Suprapubic skin (tissue), 4 donors: ENCODE measurements at regions not wholly inside any gene's neighbourhood (a gene's known extent, or its start where the extent isn't known, plus 50 kb on each side); places are given as distances from the start of the nearest gene placed in this dataset.
A peak's percentile ranks its signal among the peaks of the same experiment; 100 is the strongest.

ENCODE experiments used
- DNase-seq, 2 donors: peaks; one replicate each; pipeline ENCODE4 v3.0.0-alpha.2; 2019; ENCODE audit warnings: low spot score in 2 of 2
- H3K27ac ChIP-seq: fragments of 200-600 bp; sonication (generic); one replicate; pipeline ENCODE4 v1.5.1; 2019
- H3K27me3 ChIP-seq: fragments of 200-600 bp; sonication (generic); one replicate; pipeline ENCODE4 v1.5.1; 2019
- H3K36me3 ChIP-seq: fragments of 200-600 bp; sonication (generic); one replicate; pipeline ENCODE4 v1.5.1; 2019
- H3K4me1 ChIP-seq: fragments of 200-600 bp; sonication (generic); one replicate; pipeline ENCODE4 v1.5.1; 2019
- H3K4me3 ChIP-seq: fragments of 200-600 bp; sonication (generic); one replicate; pipeline ENCODE4 v1.5.1; 2019; ENCODE audit warnings: mild to moderate bottlenecking
- H3K9me3 ChIP-seq: fragments of 200-600 bp; sonication (generic); one replicate; pipeline ENCODE4 v1.5.1; 2019
- CTCF ChIP-seq, 2 donors: fragments of 200-600 bp in 1 of 2; fragments of 450-650 bp in 1 of 2; sonication (generic) in 1 of 2; IDR thresholded peaks; one replicate each; pipeline ENCODE4 v1.5.1; 2016 to 2019; ENCODE audit warnings: antibody characterized with exemption in 2 of 2, mild to moderate bottlenecking in 1 of 2, moderate library complexity in 1 of 2
- EP300 ChIP-seq: sonication (generic); formaldehyde crosslinking; IDR thresholded peaks from one replicate; pipeline ENCODE4 v1.6.1; 2017; ENCODE audit warnings: antibody characterized with exemption
- POLR2A ChIP-seq, 2 donors: fragments of 450-650 bp; IDR thresholded peaks; one replicate each; pipeline ENCODE4 v1.6.1; 2017; ENCODE audit warnings: antibody characterized with exemption in 2 of 2, mild to moderate bottlenecking in 2 of 2, moderate library complexity in 2 of 2
- POLR2AphosphoS5 ChIP-seq, 3 donors: sonication (generic); formaldehyde crosslinking; IDR thresholded peaks; one replicate each; pipeline ENCODE4 v1.6.1; 2017; ENCODE audit warnings: antibody characterized with exemption in 3 of 3
- WGBS: methylation state at CpG from one replicate; pipeline ENCODE4 v1.1.5; 2018; 5-methylcytosine and 5-hydroxymethylcytosine counted together

- no peak overlapping the region for H3K4me3 ChIP-seq
- H3K27ac ChIP-seq = peak overlapping the region; percentile 81
- H3K4me1 ChIP-seq = peaks cover 30% of the 10 kb centered on the region
- TF ChIP-seq EP300 (no peak), POLR2AphosphoS5 (IDR thresholded peaks at IDR 0.05) (no peak), CTCF (IDR thresholded peaks at IDR 0.05) (no peak), POLR2A (IDR thresholded peaks at IDR 0.05) (no peak)
- DNase-seq = no peak
- H3K27me3 ChIP-seq = no peaks in the 10 kb centered on the region
- no peaks in the 10 kb centered on the region for H3K9me3 ChIP-seq
- 40% methylated on average over 5 of the region's 5 CpGs for whole genome bisulfite sequencing
- no peaks in the 10 kb centered on the region for H3K36me3 ChIP-seq
These were observed 406.2 kb downstream of the KLF5 start for GRCh38 chr13:73464758-73465616.

GRCh38 chr13:73462241-73462640 lies 403.4 kb downstream of the KLF5 start:
- Histone ChIP-seq H3K27ac (no peak overlapping the region), H3K4me3 (no peak overlapping the region), H3K27me3 (no peaks in the 10 kb centered on the region), H3K4me1 (peaks cover 27% of the 10 kb centered on the region), H3K36me3 (no peaks in the 10 kb centered on the region), H3K9me3 (no peaks in the 10 kb centered on the region)
- 79% methylated on average over 4 of the region's 4 CpGs for whole genome bisulfite sequencing
- TF ChIP-seq POLR2A (IDR thresholded peaks at IDR 0.05) (no peak), CTCF (IDR thresholded peaks at IDR 0.05) (no peak), POLR2AphosphoS5 (IDR thresholded peaks at IDR 0.05) (no peak), EP300 (no peak)
- DNase-seq = no peak

- WGBS = 78% methylated on average over 10 of the region's 10 CpGs
- Histone ChIP-seq H3K36me3 (no peaks in the 10 kb centered on the region), H3K27me3 (no peaks in the 10 kb centered on the region), H3K4me1 (peaks cover 4% of the 10 kb centered on the region), H3K9me3 (no peaks in the 10 kb centered on the region), H3K27ac (no peak overlapping the region), H3K4me3 (no peak overlapping the region)
- DNase-seq = no peak
- TF ChIP-seq CTCF (IDR thresholded peaks at IDR 0.05) (no peak), EP300 (no peak), POLR2AphosphoS5 (IDR thresholded peaks at IDR 0.05) (no peak), POLR2A (IDR thresholded peaks at IDR 0.05) (no peak)
These were observed 392.6 kb downstream of the KLF5 start for GRCh38 chr13:73451221-73452029.

GRCh38 chr13:73450583-73450982 lies 391.8 kb downstream of the KLF5 start:
- TF ChIP-seq EP300 = no peak
- no peak for TF ChIP-seq POLR2AphosphoS5 (IDR thresholded peaks at IDR 0.05)
- TF ChIP-seq POLR2A (IDR thresholded peaks at IDR 0.05) = no peak
- TF ChIP-seq CTCF (IDR thresholded peaks at IDR 0.05) = no peak

GRCh38 chr13:73449252-73449651 lies 390.4 kb downstream of the KLF5 start:
- Histone ChIP-seq H3K4me1 (peaks cover 4% of the 10 kb centered on the region), H3K27ac (no peak overlapping the region), H3K27me3 (no peaks in the 10 kb centered on the region), H3K9me3 (no peaks in the 10 kb centered on the region), H3K4me3 (no peak overlapping the region), H3K36me3 (no peaks in the 10 kb centered on the region)
- 54% methylated on average over 1 of the region's 1 CpG for whole genome bisulfite sequencing
- no peak for TF ChIP-seq CTCF (IDR thresholded peaks at IDR 0.05)
- TF ChIP-seq POLR2A (IDR thresholded peaks at IDR 0.05) = no peak
- TF ChIP-seq EP300 = no peak
- TF ChIP-seq POLR2AphosphoS5 (IDR thresholded peaks at IDR 0.05) = no peak
- DNase-seq = no peak

More at GRCh38 chr13:73450583-73450982, 391.8 kb downstream of the KLF5 start:
- no peak for DNase-seq
- H3K27ac ChIP-seq = no peak overlapping the region
- WGBS = 65% methylated on average over 2 of the region's 2 CpGs
- no peaks in the 10 kb centered on the region for H3K27me3 ChIP-seq
- H3K36me3 ChIP-seq = no peaks in the 10 kb centered on the region
- peaks cover 4% of the 10 kb centered on the region for H3K4me1 ChIP-seq
- no peak overlapping the region for H3K4me3 ChIP-seq
- H3K9me3 ChIP-seq = no peaks in the 10 kb centered on the region
